ENCODE measurements at regions not wholly inside any gene's neighbourhood (a gene's known extent, or its start where the extent isn't known, plus 50 kb on each side); places are given as distances from the start of the nearest gene placed in this dataset.
"Not testable (repeated sequence)": the region's sequence is repeated elsewhere in the genome, so short reads cannot be mapped to it uniquely, and the experiment has no call there.

DNA sequence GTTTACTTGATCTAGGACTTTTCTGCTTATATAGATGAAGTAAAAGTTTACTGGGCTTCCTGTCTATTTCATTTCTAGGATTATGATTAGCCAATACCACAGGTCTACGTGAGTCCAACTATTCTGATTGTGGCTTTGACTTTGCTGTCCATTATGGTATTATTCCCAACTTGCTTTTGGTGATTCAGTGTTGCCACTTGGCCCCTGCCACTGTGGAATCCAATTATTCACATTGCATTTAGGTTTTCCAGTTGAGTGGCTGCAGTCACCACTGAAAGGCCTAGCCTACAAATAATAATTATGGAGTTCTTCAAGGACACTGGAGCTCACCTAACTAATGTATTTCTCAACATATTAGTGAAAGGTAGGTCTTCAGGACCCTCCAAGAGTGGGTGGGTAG is 574.3 kb upstream of the USP24 start:
- no peak overlapping the region for H3K18ac ChIP-seq (ENCODE audit: low read depth in 1 of 2, low read length in 2 of 2)
- peaks cover 10% of the 10 kb centered on the region for H3K9me3 ChIP-seq (ENCODE audit: control insufficient read depth, low read length)
- H3K27ac ChIP-seq (ENCODE audit: low read length, poor library complexity, severe bottlenecking): no peak overlapping the region
- H3K9ac ChIP-seq (ENCODE audit: low read length): no peak overlapping the region
- no peaks in the 10 kb centered on the region for H3K27me3 ChIP-seq (ENCODE audit: control insufficient read depth in 1 of 2, insufficient read depth in 1 of 2, low read length in 2 of 2)
- 96% methylated on average over 1 of the region's 1 CpG for WGBS
- no peak for DNase-seq
- no peak overlapping the region for H2AFZ ChIP-seq (ENCODE audit: low read depth, low read length)
- H2AK5ac ChIP-seq (ENCODE audit: low read length, severe bottlenecking): no peak overlapping the region
- no peak overlapping the region for H3K4ac ChIP-seq (ENCODE audit: low read depth in 1 of 2, low read length in 2 of 2)
- H4K8ac ChIP-seq (ENCODE audit: low read length): no peak overlapping the region
- no peak overlapping the region for H3K23ac ChIP-seq (ENCODE audit: low read length in 2 of 2)
- H3K4me3 ChIP-seq (ENCODE audit: insufficient read depth in 1 of 2, low read depth in 1 of 2, low read length in 2 of 2): no peak overlapping the region
- no peak overlapping the region for H2BK12ac ChIP-seq (ENCODE audit: low read length in 2 of 2)
- H3K36me3 ChIP-seq (ENCODE audit: control insufficient read depth in 1 of 2, insufficient read depth in 2 of 2, low read depth in 1 of 2, low read length in 2 of 2): no peaks in the 10 kb centered on the region
- H2BK15ac ChIP-seq (ENCODE audit: low read depth, poor library complexity, severe bottlenecking): no peak overlapping the region
- H3K79me1 ChIP-seq (replicated peaks; ENCODE audit: low read length, poor library complexity, severe bottlenecking): no peaks in the 10 kb centered on the region
- no peak overlapping the region for H2BK5ac ChIP-seq (ENCODE audit: low read depth, low read length, poor library complexity, severe bottlenecking)
- no peaks in the 10 kb centered on the region for H3K4me1 ChIP-seq (ENCODE audit: control insufficient read depth, insufficient read depth, low read depth, low read length)
- H3K14ac ChIP-seq (ENCODE audit: low read length in 2 of 2): no peak overlapping the region
- H2BK120ac ChIP-seq (ENCODE audit: low read depth, low read length): no peak overlapping the region
- no peak overlapping the region for H3K4me2 ChIP-seq (ENCODE audit: low read length, poor library complexity, severe bottlenecking)
- H4K91ac ChIP-seq (ENCODE audit: low read length): no peak overlapping the region

DNA sequence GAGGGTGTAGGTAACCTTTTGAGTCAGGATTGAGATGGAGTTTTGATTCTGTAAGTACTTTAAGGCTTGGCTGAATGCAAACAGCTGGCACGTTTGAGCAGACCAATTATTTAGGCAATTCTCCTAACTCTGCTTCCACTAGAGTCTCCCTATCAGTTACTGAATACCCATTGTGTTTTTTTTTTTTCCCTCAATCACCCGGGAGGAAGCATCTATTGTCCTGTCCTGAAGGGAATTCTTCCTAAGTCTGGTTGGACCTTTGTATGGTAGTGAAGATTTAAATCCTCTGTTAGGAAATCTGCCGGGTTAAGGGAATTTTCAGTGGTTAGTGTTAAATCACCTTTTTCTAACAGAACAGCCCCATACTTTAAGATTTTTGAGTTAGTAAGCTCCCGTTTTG is 571.2 kb upstream of the USP24 start:
- Histone ChIP-seq H3K27me3 (ENCODE audit: control insufficient read depth in 1 of 2, insufficient read depth in 1 of 2, low read length in 2 of 2) (no peaks in the 10 kb centered on the region), H2BK120ac (ENCODE audit: low read depth, low read length) (no peak overlapping the region), H3K14ac (ENCODE audit: low read length in 2 of 2) (no peak overlapping the region), H3K18ac (ENCODE audit: low read depth in 1 of 2, low read length in 2 of 2) (no peak overlapping the region), H3K4me1 (ENCODE audit: control insufficient read depth, insufficient read depth, low read depth, low read length) (no peaks in the 10 kb centered on the region), H2BK5ac (ENCODE audit: low read depth, low read length, poor library complexity, severe bottlenecking) (no peak overlapping the region), H2AK5ac (ENCODE audit: low read length, severe bottlenecking) (no peak overlapping the region), H3K4me2 (ENCODE audit: low read length, poor library complexity, severe bottlenecking) (no peak overlapping the region), H4K8ac (ENCODE audit: low read length) (no peak overlapping the region), H2BK15ac (ENCODE audit: low read depth, poor library complexity, severe bottlenecking) (no peak overlapping the region), H3K23ac (ENCODE audit: low read length in 2 of 2) (no peak overlapping the region), H3K36me3 (ENCODE audit: control insufficient read depth in 1 of 2, insufficient read depth in 2 of 2, low read depth in 1 of 2, low read length in 2 of 2) (no peaks in the 10 kb centered on the region), H3K79me1 (replicated peaks; ENCODE audit: low read length, poor library complexity, severe bottlenecking) (no peaks in the 10 kb centered on the region), H3K4ac (ENCODE audit: low read depth in 1 of 2, low read length in 2 of 2) (no peak overlapping the region), H3K4me3 (ENCODE audit: insufficient read depth in 1 of 2, low read depth in 1 of 2, low read length in 2 of 2) (no peak overlapping the region), H3K9ac (ENCODE audit: low read length) (no peak overlapping the region), H2AFZ (ENCODE audit: low read depth, low read length) (no peak overlapping the region), H4K91ac (ENCODE audit: low read length) (no peak overlapping the region), H3K9me3 (ENCODE audit: control insufficient read depth, low read length) (peaks cover 12% of the 10 kb centered on the region), H3K27ac (ENCODE audit: low read length, poor library complexity, severe bottlenecking) (no peak overlapping the region), H2BK12ac (ENCODE audit: low read length in 2 of 2) (no peak overlapping the region)
- WGBS: 73% methylated on average over 3 of the region's 4 CpGs
- no peak for DNase-seq

DNA sequence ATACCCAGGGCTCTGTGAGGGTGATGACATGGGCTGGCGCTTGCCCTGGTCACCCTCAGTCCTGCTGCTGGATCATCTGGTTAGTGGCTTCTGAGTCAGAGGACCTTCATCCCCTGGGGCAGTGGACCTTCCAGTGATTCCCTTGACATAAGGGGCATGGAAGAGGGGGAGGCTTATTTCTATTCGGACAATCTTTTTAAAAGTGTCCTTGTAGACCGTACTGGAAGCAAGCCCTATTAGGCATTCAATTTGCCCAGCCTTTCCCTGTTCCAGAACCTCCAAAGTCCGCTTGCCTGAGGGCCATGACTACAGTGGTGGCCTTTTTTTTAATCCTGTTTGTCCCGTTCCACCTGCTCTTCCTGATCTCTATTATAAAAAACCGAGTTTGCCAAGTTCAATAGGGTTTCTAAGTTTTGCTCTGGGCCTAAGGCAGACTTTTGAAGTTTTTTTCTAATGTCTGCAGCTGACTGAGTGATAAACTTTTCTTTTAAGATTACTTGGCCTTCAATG is 569.8 kb upstream of the USP24 start:
- H3K4me1 ChIP-seq (ENCODE audit: control insufficient read depth, insufficient read depth, low read depth, low read length); H3K23ac ChIP-seq (ENCODE audit: low read length in 2 of 2); H3K27ac ChIP-seq (ENCODE audit: low read length, poor library complexity, severe bottlenecking); H3K4me3 ChIP-seq (ENCODE audit: insufficient read depth in 1 of 2, low read depth in 1 of 2, low read length in 2 of 2); H2BK15ac ChIP-seq (ENCODE audit: low read depth, poor library complexity, severe bottlenecking); H2BK5ac ChIP-seq (ENCODE audit: low read depth, low read length, poor library complexity, severe bottlenecking); H2BK12ac ChIP-seq (ENCODE audit: low read length in 2 of 2); H3K79me1 ChIP-seq (replicated peaks; ENCODE audit: low read length, poor library complexity, severe bottlenecking); H4K8ac ChIP-seq (ENCODE audit: low read length); DNase-seq; H2AK5ac ChIP-seq (ENCODE audit: low read length, severe bottlenecking); H4K91ac ChIP-seq (ENCODE audit: low read length); H3K4me2 ChIP-seq (ENCODE audit: low read length, poor library complexity, severe bottlenecking); H3K36me3 ChIP-seq (ENCODE audit: control insufficient read depth in 1 of 2, insufficient read depth in 2 of 2, low read depth in 1 of 2, low read length in 2 of 2); H3K9ac ChIP-seq (ENCODE audit: low read length); H3K14ac ChIP-seq (ENCODE audit: low read length in 2 of 2); H3K4ac ChIP-seq (ENCODE audit: low read depth in 1 of 2, low read length in 2 of 2); H3K9me3 ChIP-seq (ENCODE audit: control insufficient read depth, low read length); H3K27me3 ChIP-seq (ENCODE audit: control insufficient read depth in 1 of 2, insufficient read depth in 1 of 2, low read length in 2 of 2); H2AFZ ChIP-seq (ENCODE audit: low read depth, low read length): not testable (repeated sequence)
- H2BK120ac ChIP-seq (ENCODE audit: low read depth, low read length): peak overlapping the region; percentile 19
- peak overlapping the region; percentile 6 to 21 for H3K18ac ChIP-seq (ENCODE audit: low read depth in 1 of 2, low read length in 2 of 2)
- WGBS: 96% methylated on average over 6 of the region's 6 CpGs

DNA sequence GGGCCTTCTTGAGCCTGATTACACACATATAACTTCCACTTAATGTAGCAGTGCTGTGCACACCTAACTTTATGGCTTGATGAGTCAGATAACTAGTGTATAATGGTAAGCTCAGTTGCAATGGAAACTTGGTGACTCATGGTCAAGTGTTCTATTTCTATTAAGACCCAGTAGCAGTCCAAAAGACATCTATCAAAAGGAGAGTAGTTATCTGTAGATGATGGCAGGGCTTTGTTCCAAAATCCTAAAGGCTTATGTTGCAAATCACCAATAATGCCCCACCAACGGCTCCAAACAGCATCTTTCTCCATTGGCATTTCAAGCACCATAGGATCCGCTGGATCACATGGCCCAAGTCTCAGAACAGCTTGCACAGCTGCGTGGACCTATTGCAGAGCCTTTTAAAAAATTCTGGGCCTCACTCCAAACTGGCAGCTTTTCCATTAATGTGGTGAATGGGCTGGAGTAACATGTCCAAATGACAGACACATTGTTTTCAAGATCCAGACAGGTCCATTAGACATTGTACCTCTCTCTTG is 566.8 kb upstream of the USP24 start:
- Histone ChIP-seq H3K4ac (ENCODE audit: low read depth in 1 of 2, low read length in 2 of 2) (no peak overlapping the region), H2BK5ac (ENCODE audit: low read depth, low read length, poor library complexity, severe bottlenecking) (no peak overlapping the region), H3K27me3 (ENCODE audit: control insufficient read depth in 1 of 2, insufficient read depth in 1 of 2, low read length in 2 of 2) (no peaks in the 10 kb centered on the region), H2AK5ac (ENCODE audit: low read length, severe bottlenecking) (no peak overlapping the region), H2BK15ac (ENCODE audit: low read depth, poor library complexity, severe bottlenecking) (no peak overlapping the region), H3K9me3 (ENCODE audit: control insufficient read depth, low read length) (peaks cover 7% of the 10 kb centered on the region), H3K4me3 (ENCODE audit: insufficient read depth in 1 of 2, low read depth in 1 of 2, low read length in 2 of 2) (no peak overlapping the region), H2BK12ac (ENCODE audit: low read length in 2 of 2) (no peak overlapping the region), H3K36me3 (ENCODE audit: control insufficient read depth in 1 of 2, insufficient read depth in 2 of 2, low read depth in 1 of 2, low read length in 2 of 2) (no peaks in the 10 kb centered on the region), H3K79me1 (replicated peaks; ENCODE audit: low read length, poor library complexity, severe bottlenecking) (no peaks in the 10 kb centered on the region), H4K91ac (ENCODE audit: low read length) (no peak overlapping the region), H4K8ac (ENCODE audit: low read length) (no peak overlapping the region), H3K4me1 (ENCODE audit: control insufficient read depth, insufficient read depth, low read depth, low read length) (no peaks in the 10 kb centered on the region), H3K18ac (ENCODE audit: low read depth in 1 of 2, low read length in 2 of 2) (no peak overlapping the region), H3K14ac (ENCODE audit: low read length in 2 of 2) (no peak overlapping the region), H3K23ac (ENCODE audit: low read length in 2 of 2) (no peak overlapping the region), H3K27ac (ENCODE audit: low read length, poor library complexity, severe bottlenecking) (no peak overlapping the region), H3K9ac (ENCODE audit: low read length) (no peak overlapping the region), H3K4me2 (ENCODE audit: low read length, poor library complexity, severe bottlenecking) (no peak overlapping the region), H2AFZ (ENCODE audit: low read depth, low read length) (no peak overlapping the region), H2BK120ac (ENCODE audit: low read depth, low read length) (no peak overlapping the region)
- 71% methylated on average over 3 of the region's 3 CpGs for WGBS
- peak; percentile 89 for DNase-seq
